HG02938 (cell line): ENCODE measurements at regions not wholly inside any gene's neighbourhood (a gene's known extent, or its start where the extent isn't known, plus 50 kb on each side); places are given as distances from the start of the nearest gene placed in this dataset.
"Not testable (repeated sequence)": the region's sequence is repeated elsewhere in the genome, so short reads cannot be mapped to it uniquely, and the experiment has no call there.

Experiments used
- ATAC-seq: cut with Tn5 transposase; IDR thresholded peaks from one replicate; pipeline ENCODE4 v1.9.1; 2021; ENCODE audit warnings: mild to moderate bottlenecking, moderate library complexity; ENCODE audit not compliant: unreplicated experiment

GRCh38 chr22:49475253-49475652, 352.4 kb downstream of the BRD1 start:
- ATAC-seq: no peak

GRCh38 chr22:49473286-49473685, 354.4 kb downstream of the BRD1 start:
- no peak for ATAC-seq

- ATAC-seq: no peak
Observed at GRCh38 chr22:49470741-49471503, 356.8 kb downstream of the BRD1 start.

GRCh38 chr22:49469896-49470740, 357.6 kb downstream of the BRD1 start:
- ATAC-seq: no peak

GRCh38 chr22:49468487-49469198, 359.0 kb downstream of the BRD1 start:
- ATAC-seq: no peak

GRCh38 chr22:49466878-49467595, 360.6 kb downstream of the BRD1 start:
- no peak for ATAC-seq

GRCh38 chr22:49464037-49464436, 363.6 kb downstream of the BRD1 start:
- ATAC-seq: no peak

- ATAC-seq: no peak
Observed at GRCh38 chr22:49462795-49463194, 364.9 kb downstream of the BRD1 start.

- no peak for ATAC-seq
Observed at GRCh38 chr22:49462291-49462690, 365.4 kb downstream of the BRD1 start.

GRCh38 chr22:49461674-49462073, 366.0 kb downstream of the BRD1 start:
- no peak for ATAC-seq

GRCh38 chr22:49460592-49461281, 366.9 kb downstream of the BRD1 start:
- ATAC-seq: no peak

GRCh38 chr22:49460091-49460490, 367.6 kb downstream of the BRD1 start:
- no peak for ATAC-seq

- ATAC-seq: no peak
Observed at GRCh38 chr22:49458708-49459099, 369.0 kb downstream of the BRD1 start.

GRCh38 chr22:49457946-49458707, 369.5 kb downstream of the BRD1 start:
- no peak for ATAC-seq

- no peak for ATAC-seq
Observed at GRCh38 chr22:49457146-49457545, 370.5 kb downstream of the BRD1 start.

- ATAC-seq: no peak
Observed at GRCh38 chr22:49455595-49455994, 372.1 kb downstream of the BRD1 start.

GRCh38 chr22:49454726-49455125, 372.9 kb downstream of the BRD1 start:
- ATAC-seq: no peak

GRCh38 chr22:49453771-49454170, 373.9 kb downstream of the BRD1 start:
- ATAC-seq: no peak

- not testable (repeated sequence) for ATAC-seq
Observed at GRCh38 chr22:49453019-49453418, 374.7 kb downstream of the BRD1 start.
